SK-N-SH (cell line): ENCODE measurements at regions not wholly inside any gene's neighbourhood (a gene's known extent, or its start where the extent isn't known, plus 50 kb on each side); places are given as distances from the start of the nearest gene placed in this dataset.

ENCODE experiments used
- EP300 ChIP-seq, 2 experiments: IDR thresholded peaks; 2 replicates each; pipeline versions ENCODE4 v1.4.0 to v1.6.1; 2012; ENCODE audit warnings: borderline replicate concordance in 1 of 2, low read depth in 1 of 2, low read length in 1 of 2
- GABPA ChIP-seq: IDR thresholded peaks from 2 replicates; pipeline ENCODE4 v1.4.0; 2012; ENCODE audit warnings: low read depth, mild to moderate bottlenecking
- MEF2A ChIP-seq: IDR thresholded peaks from 2 replicates; pipeline ENCODE4 v1.4.0; 2012; ENCODE audit warnings: low read depth, borderline replicate concordance
- NFIC ChIP-seq: IDR thresholded peaks from 2 replicates; pipeline ENCODE4 v1.4.0; 2012; ENCODE audit warnings: borderline replicate concordance
- POLR2AphosphoS5 ChIP-seq: IDR thresholded peaks from 2 replicates; pipeline ENCODE4 v1.6.1; 2012; ENCODE audit warnings: low read depth, low read length
- RAD21 ChIP-seq: IDR thresholded peaks from 2 replicates; pipeline ENCODE4 v1.6.1; 2012; ENCODE audit warnings: mild to moderate bottlenecking, low read length
- RFX5 ChIP-seq: IDR thresholded peaks from 2 replicates; pipeline ENCODE4 v1.6.1; 2012; ENCODE audit warnings: mild to moderate bottlenecking, improper control_type of control experiment, low read length
- YY1 ChIP-seq: IDR thresholded peaks from 2 replicates; pipeline ENCODE4 v1.4.0; 2012; ENCODE audit warnings: low read depth, mild to moderate bottlenecking
- TF ChIP-seq, protein P1 (sequence below): IDR thresholded peaks from 2 replicates; pipeline ENCODE4 v1.4.0; 2012; ENCODE audit warnings: low read depth, borderline replicate concordance
- TF ChIP-seq, protein P2 (sequence below): fragments of 200-600 bp; sonication (generic); IDR thresholded peaks from 2 replicates; pipeline ENCODE4 v1.6.1; 2017; ENCODE audit warnings: antibody characterized with exemption, mild to moderate bottlenecking, moderate library complexity
- TF ChIP-seq, protein P3 (sequence below): IDR thresholded peaks from 2 replicates; pipeline ENCODE4 v1.4.0; 2012; ENCODE audit warnings: low read depth, borderline replicate concordance

DNA sequence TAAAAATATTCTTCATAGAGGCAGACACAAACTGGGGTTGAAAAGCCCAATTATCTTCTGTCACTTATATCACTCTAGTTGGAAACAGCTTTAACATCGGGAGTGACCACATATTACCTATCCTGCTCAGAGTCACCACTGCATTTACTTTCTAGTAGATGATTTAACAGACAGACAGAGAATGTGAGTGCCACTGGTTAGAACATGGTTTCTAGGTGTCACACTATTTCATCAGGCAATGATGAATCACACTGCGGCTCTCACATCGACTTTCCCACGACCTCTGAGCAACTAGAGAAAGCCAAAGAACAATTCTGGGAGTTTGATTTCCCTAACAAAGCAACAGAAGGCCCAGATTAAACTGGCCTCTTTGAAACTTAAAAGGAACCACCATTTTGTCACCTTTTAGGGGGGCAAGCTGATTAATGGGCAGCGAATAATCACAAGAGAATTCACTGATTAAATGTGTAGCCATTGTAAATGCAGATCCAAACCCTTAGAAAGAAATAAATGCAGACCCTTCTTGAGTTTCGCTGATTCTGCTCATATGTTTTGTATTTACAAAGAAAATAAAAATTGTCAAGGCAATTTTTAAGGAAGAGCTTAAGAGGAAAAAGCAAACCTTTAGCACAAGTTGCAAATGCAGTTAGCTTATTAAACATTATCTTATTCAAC is 112.6 kb upstream of the KBTBD8 start:
- TF ChIP-seq POLR2AphosphoS5, result no peak
- TF ChIP-seq, protein P1, sequence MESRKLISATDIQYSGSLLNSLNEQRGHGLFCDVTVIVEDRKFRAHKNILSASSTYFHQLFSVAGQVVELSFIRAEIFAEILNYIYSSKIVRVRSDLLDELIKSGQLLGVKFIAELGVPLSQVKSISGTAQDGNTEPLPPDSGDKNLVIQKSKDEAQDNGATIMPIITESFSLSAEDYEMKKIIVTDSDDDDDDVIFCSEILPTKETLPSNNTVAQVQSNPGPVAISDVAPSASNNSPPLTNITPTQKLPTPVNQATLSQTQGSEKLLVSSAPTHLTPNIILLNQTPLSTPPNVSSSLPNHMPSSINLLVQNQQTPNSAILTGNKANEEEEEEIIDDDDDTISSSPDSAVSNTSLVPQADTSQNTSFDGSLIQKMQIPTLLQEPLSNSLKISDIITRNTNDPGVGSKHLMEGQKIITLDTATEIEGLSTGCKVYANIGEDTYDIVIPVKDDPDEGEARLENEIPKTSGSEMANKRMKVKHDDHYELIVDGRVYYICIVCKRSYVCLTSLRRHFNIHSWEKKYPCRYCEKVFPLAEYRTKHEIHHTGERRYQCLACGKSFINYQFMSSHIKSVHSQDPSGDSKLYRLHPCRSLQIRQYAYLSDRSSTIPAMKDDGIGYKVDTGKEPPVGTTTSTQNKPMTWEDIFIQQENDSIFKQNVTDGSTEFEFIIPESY, result no peak
- no peak for TF ChIP-seq YY1
- TF ChIP-seq, protein P2, sequence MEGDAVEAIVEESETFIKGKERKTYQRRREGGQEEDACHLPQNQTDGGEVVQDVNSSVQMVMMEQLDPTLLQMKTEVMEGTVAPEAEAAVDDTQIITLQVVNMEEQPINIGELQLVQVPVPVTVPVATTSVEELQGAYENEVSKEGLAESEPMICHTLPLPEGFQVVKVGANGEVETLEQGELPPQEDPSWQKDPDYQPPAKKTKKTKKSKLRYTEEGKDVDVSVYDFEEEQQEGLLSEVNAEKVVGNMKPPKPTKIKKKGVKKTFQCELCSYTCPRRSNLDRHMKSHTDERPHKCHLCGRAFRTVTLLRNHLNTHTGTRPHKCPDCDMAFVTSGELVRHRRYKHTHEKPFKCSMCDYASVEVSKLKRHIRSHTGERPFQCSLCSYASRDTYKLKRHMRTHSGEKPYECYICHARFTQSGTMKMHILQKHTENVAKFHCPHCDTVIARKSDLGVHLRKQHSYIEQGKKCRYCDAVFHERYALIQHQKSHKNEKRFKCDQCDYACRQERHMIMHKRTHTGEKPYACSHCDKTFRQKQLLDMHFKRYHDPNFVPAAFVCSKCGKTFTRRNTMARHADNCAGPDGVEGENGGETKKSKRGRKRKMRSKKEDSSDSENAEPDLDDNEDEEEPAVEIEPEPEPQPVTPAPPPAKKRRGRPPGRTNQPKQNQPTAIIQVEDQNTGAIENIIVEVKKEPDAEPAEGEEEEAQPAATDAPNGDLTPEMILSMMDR, result no peak
- no peak for TF ChIP-seq GABPA
- no peak for TF ChIP-seq MEF2A
- TF ChIP-seq EP300 (IDR thresholded peaks at IDR 0.05; ENCODE audit: borderline replicate concordance in 1 of 2, low read depth in 1 of 2, low read length in 1 of 2), result no peak
- TF ChIP-seq NFIC, result no peak
- TF ChIP-seq, protein P3, sequence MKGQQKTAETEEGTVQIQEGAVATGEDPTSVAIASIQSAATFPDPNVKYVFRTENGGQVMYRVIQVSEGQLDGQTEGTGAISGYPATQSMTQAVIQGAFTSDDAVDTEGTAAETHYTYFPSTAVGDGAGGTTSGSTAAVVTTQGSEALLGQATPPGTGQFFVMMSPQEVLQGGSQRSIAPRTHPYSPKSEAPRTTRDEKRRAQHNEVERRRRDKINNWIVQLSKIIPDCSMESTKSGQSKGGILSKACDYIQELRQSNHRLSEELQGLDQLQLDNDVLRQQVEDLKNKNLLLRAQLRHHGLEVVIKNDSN, result no peak
- TF ChIP-seq RFX5, result no peak
- no peak for TF ChIP-seq RAD21
